ENCODE measurements at regions not wholly inside any gene's neighbourhood (a gene's known extent, or its start where the extent isn't known, plus 50 kb on each side); places are given as distances from the start of the nearest gene placed in this dataset.

DNA sequence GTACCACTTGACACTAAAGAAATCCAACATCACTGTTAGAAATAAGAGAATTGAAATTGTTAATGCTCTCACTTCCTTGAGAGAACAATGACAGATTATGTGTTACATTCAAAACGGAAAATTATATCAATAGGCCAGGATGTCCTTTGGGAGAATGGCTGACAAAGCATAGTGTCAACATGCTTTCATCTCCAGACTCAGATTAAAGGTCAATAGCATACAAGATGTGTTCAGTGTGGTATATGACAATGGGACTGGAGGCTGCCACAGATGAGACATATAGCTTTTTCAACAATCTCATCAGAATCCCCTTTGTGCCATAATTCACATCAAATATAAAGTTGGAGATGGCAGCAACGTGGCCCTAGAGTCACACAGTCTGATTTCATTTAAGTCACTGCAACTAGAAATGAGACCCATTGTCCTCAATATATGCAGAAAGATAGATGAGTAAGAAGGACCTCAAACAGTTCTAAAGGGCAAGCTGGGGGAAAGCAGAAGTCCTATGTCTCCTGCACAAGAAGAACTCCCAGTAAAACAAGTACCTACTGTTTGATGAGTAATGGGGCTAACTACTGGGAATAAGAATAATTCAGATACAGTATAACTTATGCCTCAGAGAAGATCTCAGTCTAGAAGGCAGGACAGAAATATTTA is 327.9 kb downstream of the TTLL7 start:
- DNase-seq = no peak

DNA sequence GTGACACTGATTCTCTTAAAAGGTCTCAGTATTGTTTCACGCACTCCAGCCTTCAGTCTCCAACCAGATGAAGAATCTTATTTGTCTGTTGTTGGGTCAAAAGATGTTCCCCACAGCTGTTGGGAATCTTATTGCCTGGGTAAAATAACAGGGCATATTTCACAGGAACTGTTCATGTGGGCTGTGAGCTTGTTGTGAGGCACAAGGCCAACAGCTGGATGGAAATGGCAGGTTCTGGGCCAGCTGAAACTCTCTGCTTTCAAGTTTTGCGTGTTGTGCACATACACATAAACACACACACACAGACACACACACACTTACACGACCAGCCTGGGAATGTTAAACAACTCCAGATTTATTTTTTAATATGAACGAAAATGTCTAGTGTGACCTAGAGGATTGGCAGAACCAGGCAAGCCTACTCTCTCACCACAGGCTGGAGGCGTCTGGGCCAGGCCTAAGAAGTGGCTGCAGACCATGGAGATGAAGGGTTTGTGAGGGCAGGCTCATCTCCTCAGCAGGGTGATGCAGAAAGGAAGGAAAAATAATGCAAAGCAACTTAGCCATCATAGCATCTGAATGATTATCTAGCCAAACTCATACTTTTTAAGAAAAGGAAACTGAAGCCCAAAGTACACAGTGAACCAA is 357.0 kb downstream of the TTLL7 start:
- DNase-seq = no peak

DNA sequence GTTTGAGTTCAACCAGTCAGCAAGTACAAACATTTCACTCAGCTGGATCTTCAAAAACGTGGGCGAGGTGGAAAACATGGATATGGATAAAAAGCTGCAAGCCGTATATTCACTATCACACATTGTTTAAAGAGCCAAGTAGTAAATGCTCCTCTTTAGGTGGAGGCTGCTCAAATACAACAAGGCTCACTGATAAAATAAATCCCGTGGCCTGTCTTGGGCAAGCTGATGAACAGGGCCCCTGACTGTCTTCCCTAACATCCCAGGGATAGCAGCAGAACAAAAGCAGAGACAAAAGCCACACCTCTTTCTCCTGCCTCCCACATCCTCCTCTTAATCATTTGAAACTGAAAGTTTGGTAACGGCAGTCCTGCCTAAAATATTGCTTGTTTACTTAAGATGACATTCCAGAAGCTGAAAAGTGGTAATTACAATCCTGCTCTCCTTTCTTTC is 357.7 kb downstream of the TTLL7 start:
- DNase-seq = no peak

- DNase-seq = no peak
Measured at GRCh38 chr1:83639785-83640184, 359.1 kb downstream of the TTLL7 start.

GRCh38 chr1:83637586-83637985 is 361.3 kb downstream of the TTLL7 start:
- DNase-seq = no peak

DNA sequence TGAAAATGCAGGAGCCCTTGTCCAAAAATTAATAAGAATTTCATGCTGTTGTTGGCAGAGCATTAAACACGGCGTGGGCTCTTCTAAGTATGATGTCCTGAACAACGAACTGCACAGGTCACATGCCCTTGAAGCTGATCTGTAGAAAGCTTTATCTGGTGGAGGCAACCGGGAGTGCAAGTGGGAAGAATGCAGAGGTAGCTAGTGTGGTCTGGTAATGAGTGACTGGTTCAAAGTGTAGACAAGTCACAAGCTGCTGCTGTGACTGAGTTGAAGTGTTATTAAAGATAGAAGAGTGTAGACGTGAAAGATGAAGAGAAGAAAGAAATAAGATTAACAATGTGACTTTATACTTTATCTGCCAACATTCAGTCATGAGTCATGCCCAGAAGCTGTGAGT is 361.9 kb downstream of the TTLL7 start:
- no peak for DNase-seq

- DNase-seq = no peak
Measured at GRCh38 chr1:83632906-83633305, 366.0 kb downstream of the TTLL7 start.

GRCh38 chr1:83631851-83632250 is 367.1 kb downstream of the TTLL7 start:
- no peak for DNase-seq

- DNase-seq = no peak
Measured at GRCh38 chr1:83627045-83627444, 371.9 kb downstream of the TTLL7 start.

- no peak for DNase-seq
Measured at GRCh38 chr1:83626603-83627002, 372.3 kb downstream of the TTLL7 start.

- no peak for DNase-seq
Measured at GRCh38 chr1:83625646-83626045, 373.3 kb downstream of the TTLL7 start.

GRCh38 chr1:83620016-83620415 is 378.9 kb downstream of the TTLL7 start:
- DNase-seq = no peak

GRCh38 chr1:83619170-83619896 is 379.6 kb downstream of the TTLL7 start:
- no peak for DNase-seq

DNA sequence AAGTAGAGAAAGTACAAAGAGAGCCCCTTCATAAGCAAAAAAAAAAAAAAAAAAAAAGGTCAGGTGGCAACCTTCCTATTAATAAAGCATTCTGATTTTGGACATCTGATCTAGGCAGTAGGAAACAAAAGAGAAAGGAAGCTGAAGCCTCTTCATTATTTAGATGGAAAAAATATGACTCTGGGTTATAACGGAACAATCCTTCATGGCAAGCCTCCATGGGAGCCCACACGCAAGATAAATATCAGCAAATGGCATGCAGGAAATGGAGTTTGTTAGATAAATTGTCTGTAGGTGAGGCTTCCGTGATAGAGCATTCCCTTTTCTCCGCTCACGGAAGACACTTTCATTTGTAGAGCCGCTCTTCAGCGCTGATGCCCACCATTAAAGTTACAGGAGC is 381.0 kb downstream of the TTLL7 start:
- no peak for DNase-seq

DNA sequence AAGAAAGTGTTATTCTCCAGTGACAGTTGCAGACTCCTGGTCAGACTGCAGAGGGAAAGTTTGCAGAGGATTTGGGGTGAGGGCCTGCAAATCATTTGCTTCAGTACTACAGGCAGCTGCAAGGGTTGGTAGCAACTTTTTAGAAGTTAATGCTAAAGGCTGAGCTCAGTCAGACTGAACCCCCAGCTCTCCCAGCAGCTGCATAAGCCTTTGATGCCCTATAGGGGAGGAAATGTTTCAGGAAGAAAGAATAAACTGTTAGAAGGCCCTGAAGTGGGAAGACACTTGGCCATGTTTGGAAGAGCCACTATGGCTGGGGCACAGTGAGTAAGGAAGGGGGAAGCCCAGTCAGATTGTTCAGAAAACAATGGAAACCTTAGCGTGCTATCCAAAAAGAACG is 383.6 kb downstream of the TTLL7 start:
- no peak for DNase-seq

- no peak for DNase-seq
Measured at GRCh38 chr1:83606416-83606955, 392.4 kb downstream of the TTLL7 start.

DNA sequence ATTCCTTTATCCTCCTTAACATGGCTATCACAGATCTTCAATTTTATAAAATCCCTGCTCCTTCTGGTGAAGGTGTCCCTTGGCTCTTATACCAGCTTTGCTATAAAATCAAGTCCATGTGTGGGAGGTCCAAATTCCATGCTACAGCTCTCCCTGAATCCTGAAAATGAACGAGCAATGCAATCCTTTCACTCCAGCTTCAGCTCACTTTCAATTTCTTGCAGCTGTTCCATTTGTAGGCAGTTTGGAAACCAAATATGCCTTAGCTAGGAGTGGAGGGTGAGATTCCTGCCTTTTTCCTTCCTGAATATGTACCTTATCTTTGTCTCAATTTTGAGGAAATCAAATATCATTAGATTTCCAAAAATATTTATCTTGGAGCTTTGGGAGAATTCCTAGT is 402.6 kb downstream of the TTLL7 start:
- no peak for DNase-seq

GRCh38 chr1:83593073-83593472 is 405.9 kb downstream of the TTLL7 start:
- DNase-seq = no peak

DNA sequence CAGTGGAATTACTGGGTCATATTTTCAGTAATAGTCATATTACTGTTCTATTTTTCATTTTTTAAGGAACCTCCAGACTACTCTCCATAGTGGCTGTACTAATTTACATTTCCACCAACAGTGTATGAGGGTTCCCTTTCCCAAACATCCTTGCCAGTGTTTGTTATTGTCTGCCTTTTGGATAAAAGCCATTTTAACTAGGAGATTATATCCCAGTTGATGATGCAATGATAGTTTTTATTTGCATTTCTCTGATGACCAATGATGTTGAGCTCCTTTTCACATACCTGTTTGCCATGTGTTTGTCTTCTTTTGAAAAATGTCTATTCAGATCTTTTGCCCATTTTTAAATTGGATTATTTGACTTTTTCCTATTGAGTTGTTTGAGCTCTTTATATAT is 410.8 kb downstream of the TTLL7 start:
- no peak for DNase-seq

DNA sequence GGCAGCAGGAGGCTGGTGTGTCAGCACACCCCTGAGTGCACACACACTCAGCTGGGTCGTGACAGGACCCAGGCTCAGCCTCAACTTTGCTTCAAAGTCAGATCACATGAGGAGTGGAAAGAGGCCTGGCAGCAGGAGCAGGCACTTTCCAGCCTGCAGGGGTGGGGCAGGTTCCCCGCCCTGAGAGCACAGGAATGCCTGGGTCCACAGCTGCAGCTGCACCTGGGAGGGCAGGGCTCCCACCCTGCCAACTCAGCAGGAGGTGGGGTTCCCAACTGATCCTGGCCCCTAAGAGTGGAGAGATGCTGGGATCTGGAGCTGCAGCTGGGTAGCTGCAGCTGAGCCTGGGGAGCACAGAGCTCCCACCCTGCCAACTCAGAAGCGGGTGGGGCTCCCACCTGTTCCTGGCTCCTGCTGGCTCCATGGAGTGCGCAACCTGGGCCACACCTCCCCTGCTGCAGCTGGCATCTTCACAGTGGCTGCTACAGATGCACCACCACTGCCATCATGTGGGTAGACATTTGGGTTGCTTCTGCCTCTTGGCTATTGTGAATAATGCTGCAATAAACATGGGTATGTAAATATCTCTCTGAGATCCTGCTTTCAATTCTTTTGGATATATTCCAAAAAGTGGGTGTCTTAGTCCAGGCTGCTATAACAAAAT is 415.4 kb downstream of the TTLL7 start:
- no peak for DNase-seq

DNA sequence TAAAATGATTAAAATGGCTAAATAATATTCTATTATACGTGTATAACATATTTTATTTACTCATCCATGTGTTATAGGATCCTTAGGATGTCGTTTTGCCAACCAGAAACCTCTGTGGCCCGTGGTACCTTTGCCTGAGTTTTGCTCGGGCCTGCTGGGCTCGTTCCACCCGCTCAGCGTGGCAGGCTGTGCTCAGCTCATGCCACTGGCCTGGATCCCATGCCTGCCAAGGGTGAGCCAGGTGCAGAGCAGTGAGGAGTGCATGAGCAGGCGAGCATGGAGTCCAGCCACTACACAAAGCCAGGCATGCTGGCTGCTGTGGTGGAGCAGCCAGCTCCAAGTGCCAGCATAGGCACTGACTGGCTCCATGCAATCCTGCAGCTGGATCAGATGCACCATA is 417.2 kb downstream of the TTLL7 start:
- DNase-seq = no peak

- DNase-seq = no peak
Measured at GRCh38 chr1:83574791-83575190, 424.1 kb downstream of the TTLL7 start.

DNA sequence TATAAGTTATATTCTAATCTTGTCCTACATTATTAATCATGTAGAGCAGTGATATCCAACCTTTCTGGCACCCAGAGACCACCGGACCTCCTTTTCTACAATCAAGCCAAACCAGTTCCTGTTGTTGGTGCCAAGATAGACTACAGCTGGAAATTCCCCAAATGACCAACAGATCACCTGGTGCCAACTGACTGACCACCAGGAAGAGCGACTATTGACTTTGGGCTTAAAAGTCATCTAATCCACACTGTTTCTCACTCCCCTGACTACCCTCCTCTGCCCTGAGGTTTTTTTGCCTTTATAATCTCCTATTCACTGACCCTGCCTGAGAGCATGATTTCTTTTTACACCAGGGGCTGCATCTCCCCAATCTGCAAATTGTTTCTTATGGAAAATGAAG is 425.2 kb downstream of the TTLL7 start:
- DNase-seq = no peak
